HG03280 (cell line): ENCODE measurements at regions not wholly inside any gene's neighbourhood (a gene's known extent, or its start where the extent isn't known, plus 50 kb on each side); places are given as distances from the start of the nearest gene placed in this dataset.
"Not testable (repeated sequence)": the region's sequence is repeated elsewhere in the genome, so short reads cannot be mapped to it uniquely, and the experiment has no call there.

Experiments
- ATAC-seq: cut with Tn5 transposase; IDR thresholded peaks from one replicate; pipeline ENCODE4 v1.9.1; 2021; ENCODE audit warnings: mild to moderate bottlenecking, moderate library complexity; ENCODE audit not compliant: unreplicated experiment

DNA sequence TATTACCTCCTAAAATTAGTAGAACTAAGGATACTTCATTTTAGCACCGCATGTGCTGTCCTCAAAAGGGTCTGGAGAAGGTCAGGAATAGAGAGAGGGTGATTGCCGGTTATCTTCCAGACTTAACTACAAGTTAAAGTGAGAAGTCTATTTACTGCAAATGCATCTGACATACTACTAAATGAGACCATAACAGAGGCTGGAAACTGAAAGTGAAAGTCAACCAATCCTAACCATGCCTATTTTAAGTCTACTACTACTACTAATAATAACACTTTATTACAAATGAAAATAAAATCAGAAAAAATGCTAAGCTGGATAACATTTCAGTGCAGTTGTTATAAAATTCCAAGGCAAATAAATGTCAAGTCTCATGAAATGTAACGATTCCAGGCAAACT is 244.7 kb downstream of the KIF20B start:
- ATAC-seq = no peak

DNA sequence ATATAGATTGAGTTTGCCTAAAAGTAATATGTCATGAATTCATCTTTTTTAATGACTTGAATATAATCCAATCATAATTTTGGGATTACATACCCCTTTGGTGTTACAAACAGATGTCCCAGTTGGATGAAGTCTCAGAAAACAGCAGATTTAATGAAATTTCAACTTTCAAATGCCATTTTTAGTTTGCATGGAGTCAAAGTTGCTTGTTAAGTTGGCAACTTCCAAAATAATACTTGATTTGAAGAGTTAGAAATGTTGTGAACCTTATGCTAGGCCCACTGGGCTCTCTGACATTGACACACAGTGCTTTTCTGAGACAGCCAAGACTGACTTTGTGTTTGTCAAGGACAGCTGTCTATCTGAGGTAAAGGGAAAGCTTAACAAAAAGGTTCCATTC is 248.1 kb downstream of the KIF20B start:
- no peak for ATAC-seq

DNA sequence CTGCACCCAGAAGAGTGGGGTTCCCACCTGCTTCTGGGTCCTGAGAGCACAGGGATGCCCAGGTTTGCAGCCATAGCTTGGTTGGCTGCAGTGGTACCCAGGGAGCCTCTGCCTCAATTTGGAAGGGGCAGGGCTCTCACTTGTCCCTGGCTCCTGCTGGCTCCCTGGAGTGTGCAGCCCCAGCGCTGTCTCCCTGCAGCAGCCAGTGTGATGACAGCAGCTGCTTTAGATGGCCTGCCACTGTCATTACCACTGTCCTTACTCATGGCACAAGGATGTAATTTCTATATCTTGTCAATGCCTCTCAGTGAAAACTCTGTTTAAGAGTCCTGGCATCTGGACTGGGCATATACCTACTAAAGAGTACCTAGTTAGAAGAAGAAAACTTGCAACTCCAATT is 250.9 kb downstream of the KIF20B start:
- no peak for ATAC-seq

DNA sequence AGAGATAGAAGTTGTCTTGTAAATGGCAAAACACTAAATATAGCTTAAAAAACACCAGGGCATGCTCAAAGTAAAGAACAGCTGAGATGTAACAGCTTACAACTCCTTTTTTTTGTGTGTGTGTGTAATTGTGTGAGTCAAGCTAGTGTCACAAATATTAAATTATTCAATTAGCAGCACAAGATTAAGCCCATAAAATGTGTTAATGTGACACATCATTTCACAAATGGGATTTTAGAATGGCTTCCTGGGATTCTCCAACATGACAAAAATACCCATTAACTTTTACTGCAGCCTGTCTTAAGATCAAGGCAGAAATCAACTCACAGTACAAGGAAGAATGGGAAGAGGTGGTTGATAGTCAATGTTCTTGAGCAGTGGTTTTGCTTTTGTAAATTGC is 251.4 kb downstream of the KIF20B start:
- ATAC-seq = no peak

DNA sequence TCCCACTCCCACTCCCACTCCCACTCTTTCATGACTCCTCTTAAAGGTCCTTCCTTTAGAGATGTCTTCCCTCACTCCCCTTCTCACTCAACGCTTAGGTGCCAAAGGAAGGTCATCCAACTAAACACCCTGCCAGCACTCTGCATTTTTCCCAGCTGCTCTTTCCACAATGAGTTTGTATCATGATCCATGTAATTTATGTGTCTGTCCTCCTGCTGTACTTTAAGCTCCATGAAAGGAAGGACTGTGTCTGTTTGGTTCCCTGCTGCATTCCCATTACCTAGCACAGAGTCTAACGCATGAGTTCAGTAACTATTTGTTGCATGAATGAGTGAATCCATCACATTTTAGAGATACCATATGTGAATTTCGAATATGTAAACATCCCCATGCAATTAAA is 252.7 kb downstream of the KIF20B start:
- ATAC-seq = no peak

DNA sequence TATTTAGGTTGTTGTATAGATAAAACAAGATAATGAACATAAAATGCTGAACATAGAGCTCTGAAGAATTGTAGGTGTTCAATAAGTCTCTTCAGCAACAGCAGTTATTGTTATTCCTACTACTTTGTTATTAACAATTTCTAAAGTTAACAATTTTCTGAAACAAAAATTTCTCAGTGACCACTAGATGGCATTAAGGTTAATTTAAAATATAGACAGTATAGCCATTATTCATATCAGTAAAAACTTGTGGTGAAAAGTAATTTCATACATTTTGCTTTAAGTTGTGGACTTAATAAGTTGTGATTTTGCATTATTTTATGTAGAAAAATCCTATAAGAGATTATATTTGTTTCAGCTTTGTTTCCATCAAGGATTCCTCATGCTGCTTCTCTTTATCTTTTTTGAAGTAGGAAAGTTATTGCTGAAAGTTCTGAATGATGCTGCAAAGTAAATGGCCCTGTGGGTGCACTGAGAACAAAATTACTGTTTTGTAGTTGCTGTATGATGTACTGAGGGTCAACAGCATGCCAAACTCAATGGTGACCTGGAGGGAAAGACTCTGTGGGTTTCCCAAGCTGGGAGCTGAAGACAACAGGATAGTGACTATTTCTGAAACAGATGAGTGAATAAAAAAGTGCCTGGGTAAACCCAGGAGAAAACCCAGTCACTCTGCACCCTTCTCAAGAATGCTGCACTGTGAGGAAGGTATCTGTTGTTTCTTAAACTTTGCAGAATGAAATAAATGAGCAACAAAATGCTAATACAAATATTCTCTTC is 253.6 kb downstream of the KIF20B start:
- no peak for ATAC-seq

DNA sequence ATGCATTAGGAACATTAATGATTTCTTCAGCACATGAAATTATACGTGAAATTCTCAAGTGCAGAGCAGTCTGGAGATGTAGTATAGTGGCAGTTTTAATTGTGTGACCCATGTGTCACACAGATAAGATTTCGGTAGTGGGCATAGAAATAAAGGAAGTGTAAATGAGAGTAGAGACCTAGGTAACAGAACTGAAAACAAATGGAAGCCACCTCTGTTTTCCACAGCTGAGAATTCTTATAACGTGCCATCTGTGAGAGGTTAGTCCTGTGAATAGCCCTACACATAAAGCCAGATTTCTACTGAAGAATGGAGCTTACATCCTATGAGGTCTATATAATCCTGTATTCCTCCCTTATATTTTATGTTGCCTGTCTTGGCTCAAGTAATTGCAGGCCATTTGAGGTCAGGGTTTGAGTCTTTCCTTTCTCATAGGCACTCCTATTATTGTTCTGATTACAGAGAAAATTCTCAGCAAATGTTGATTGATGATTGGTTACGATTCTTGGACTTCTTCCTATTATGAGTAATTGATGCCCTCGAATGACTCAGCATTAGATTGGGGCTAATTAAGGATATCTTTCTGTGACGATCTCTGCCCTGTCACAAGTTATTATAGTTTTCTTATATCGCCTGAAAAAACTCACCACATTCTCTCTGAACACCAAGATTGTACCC is 258.2 kb downstream of the KIF20B start:
- no peak for ATAC-seq

DNA sequence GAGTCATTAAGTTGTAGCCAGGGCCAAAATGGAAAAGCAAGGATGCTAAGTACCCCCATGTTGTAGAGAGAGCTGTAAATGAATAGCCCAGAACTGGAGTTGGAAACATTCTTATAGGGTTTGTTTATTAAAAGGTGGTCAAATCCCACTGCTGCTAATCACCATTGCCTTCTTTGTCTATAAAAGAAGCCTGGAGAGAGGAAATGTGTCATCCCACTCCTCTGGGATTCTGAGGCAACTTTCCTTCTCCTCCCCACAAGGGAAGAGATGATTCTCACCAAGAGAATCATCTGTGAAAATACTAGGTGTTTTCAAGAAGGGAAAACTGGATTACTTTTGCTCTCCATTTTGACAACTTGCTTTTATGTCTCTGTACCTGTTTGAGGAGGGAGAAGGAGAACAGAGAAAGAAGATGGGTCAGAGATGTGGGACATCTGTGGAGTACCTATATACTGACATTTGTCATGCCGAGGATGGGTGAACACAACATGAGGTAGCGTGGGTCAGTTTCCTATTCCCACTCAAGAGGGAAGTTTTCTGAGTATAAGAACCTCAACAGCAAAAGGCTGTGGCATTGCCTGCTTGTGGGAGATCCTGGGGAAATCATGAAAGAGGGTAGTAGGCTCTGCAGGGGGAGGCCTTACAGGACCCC is 262.2 kb downstream of the KIF20B start:
- no peak for ATAC-seq

DNA sequence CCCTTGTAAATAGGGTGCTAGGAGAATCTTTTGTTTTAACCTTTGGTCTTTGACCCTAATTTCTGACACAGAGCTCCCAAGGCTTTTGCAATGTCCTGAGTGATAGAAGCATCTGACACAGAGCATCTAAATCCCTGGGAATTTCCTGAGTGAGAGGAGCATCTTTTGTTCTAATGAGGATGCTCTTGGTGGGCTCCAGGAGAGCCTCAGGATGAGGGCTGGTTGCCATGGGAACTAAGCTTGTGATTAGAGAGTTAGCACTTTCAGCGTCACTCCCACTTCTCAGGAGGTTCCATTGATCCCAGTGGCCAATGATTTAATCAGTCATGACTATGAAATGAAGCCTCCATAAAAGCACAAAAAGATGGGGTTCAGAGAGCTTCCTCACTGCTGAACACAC is 264.8 kb downstream of the KIF20B start:
- ATAC-seq = no peak

DNA sequence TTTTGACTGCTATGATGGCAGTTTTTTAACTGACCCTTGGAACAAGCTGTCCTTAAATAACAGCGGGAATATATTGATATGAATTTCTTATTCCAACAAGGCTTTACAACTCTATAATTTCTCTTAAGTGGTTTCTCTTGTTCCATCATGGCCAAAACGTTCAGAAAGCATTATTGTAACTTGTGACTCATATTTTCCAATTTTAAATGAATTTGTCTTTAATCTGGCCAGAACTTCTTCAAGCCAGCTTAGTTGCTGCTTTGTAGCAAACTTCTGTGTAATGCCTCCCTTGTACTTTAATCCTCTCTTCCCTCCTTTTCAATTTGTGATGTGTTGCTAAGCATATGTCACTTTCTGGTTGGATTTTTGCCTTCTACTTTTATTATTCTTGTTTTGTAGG is 271.9 kb downstream of the KIF20B start:
- no peak for ATAC-seq

DNA sequence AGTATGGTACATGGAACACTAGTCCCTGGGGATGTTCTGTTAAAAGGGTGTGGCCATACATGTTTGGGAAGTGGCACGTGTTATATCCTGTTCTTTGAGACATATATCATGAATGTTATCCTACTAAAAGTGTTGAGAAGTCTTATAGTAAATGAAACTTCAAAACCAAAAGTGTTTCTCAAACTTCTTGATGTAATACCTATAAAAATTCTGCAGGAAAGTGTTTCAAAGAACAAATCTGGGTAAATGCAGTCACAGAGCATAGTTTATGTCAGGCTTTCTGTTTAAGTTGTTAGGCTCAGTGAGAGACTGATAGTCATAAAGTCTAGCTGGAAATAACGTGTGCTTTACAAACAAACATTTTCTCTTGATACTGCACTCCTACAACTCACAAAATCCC is 273.7 kb downstream of the KIF20B start:
- ATAC-seq = no peak

DNA sequence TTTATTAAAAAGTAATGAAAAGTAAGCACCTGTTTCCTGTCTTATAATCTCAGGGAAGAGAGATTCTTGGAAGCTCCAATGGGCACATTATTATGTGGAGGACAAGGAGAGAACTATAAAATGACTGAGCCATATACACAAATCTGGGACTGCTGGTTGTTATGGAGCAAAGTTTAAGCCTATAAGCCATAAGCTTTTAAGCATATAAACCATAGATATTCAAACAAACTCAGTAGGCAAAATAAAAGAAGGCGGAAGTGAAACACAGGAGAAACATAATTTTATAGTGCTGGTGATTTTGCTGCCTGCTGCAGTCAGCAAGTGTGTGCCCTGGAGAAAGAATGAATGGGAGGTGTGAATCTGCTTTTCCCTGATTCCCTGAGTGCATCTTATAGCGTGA is 274.4 kb downstream of the KIF20B start:
- ATAC-seq = no peak

DNA sequence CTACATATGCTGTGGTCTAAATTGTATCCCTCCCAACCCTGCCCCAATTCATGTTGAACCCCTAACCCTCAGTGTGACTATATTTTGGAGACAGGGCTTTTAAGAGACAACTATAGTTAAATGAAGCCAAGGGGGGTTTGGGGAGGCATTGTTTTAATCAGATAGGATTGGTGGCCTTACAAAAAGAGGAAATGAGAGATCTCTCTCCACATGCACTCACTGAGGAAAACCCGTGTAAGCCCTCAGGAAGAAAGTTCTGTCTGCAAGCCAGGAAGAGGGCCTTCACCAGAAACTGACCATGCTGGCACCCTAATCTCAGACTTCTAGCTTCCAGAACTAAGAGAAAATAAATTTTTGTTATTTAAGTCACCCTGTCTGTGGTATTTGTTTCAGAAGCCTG is 276.7 kb downstream of the KIF20B start:
- no peak for ATAC-seq

DNA sequence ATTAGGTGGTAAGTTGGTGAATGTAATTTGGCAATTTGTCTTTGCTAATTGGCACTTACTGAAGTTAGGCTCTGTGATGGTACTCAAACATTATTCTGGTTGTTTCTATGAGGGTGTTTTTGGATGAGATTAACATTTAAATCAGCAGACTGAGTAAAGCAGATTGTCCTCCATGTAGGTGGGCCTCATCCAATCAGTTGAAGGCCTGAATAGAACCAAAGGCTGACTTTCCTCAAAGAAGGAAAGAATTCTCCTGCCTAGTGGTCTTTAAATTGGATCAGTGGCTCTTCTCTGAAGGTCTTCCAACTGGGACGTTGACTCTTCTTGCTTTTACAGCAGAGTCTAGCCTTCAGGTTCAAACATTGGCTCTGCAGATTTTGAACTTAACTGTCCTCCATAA is 278.3 kb downstream of the KIF20B start:
- ATAC-seq = no peak

DNA sequence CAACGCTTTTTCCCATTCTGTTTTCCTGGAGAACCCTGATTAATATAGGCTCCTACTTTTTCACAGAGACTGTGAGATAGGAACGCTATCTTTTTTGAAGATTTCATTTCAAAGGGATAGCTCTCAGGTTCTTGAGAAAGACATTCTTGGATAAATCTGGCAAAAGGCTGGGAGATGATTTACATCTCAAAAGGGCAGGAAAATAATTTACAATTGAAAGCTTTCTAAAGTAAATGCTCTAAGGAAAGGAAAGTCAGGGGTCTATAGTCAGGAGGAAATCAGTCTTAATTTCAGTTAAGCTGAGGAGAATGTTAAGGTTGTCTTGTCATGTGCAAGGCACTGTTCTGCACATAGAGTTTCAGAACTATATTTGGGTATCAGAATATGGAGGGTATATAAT is 278.8 kb downstream of the KIF20B start:
- no peak for ATAC-seq

DNA sequence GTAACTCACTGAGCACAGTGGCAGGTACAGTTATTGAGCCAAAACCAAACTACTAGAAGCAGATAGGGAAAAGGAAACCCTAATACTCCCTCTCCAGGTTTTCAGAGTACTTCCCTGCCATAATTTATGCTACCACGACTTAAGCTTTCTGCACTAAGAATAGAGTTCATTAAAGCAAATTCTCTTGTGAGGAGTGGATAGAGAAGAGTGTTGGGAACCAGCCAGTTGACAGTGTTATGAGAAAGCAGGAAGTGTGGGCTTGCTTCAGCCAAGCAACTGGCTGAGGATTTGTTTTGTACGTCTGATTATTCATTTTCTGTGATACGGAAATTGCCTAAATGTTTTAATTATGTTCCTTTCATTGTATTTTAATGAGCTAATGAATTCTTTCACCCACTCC is 280.5 kb downstream of the KIF20B start:
- no peak for ATAC-seq

DNA sequence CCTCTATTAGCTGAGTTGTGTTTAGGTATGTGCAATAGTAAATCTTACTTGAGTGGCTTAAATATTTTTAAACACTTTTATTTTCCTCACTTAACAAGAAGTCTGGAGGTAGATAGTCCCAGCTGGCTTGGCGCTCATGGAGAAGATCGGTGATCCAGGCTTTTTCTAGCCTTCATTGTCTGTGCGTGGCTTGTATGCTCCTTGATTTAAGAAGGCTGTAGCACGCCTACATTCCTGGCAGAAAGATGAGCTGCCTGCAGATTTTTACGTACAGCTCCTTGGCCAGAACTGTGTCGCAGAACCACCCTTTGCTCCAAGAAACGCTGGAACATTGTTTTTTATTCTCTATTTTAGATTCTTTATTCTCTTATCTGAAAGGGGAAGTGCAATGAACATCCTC is 284.1 kb downstream of the KIF20B start:
- no peak for ATAC-seq

DNA sequence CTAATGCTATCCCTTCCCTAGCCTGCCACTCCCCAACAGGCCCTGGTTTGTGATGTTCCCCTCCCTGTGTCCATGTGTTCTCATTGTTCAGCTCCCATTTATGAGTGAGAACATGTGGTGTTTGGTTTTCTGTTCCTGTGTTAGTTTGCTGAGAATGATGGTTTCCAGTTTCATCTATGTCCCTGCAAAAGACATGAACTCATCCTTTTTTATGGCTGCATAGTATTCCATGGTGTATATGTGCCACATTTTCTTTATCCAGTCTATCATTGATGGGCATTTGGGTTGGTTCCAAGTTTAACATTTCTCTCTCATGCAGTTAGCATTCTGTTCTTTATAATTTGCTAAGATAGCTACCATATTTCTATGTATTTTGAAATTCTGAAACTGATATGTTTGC is 287.0 kb downstream of the KIF20B start:
- not testable (repeated sequence) for ATAC-seq

DNA sequence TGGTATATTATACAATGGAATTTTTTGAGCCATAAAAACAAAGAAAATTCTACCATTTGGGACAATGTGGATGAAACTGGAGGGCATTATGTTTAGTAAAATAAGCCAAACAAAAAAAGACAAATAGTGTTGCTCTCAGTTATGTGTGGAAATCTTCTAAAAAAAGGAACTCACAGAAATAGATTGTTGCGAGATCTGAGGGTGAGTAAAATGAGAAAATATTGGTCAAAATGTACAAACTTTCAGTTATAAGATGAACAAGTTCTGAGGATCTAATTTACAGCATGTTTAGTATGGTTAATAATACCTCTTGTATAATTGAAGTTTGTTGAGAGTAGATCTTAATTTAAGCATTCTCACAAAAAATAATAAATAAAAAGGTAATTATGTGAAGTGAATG is 291.2 kb downstream of the KIF20B start:
- ATAC-seq = no peak

DNA sequence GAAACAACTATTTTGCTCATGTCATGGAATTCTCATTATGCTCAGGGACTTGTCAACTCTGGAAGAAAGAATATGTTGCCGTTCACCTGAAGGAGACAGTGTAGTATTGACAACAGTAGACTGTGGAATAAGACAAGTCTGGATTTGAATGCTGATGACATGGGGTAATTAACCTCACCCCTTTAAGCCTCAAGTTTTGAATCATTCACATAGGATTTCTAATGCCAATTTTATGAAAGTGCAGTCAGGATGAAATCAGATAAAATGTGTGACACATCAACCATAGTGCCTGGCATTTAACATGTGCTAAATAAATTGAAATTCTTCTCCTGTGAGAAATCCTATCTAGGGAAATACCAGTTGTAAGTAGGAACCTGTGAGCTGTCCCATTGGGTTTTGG is 305.8 kb downstream of the KIF20B start:
- no peak for ATAC-seq

DNA sequence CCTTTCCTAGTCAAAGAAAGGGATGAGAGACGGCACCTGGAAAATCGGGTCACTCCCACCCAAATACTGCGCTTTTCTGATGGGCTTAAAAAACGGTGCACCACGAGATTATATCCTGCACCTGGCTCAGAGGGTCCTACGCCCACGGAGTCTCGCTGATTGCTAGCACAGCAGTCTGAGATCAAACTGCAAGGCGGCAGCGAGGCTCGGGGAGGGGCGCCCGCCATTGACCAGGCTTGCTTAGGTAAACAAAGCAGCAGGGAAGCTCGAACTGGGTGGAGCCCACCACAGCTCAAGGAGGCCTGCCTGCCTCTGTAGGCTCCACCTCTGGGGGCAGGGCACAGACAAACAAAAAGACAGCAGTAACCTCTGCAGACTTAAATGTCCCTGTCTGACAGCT is 309.9 kb downstream of the KIF20B start:
- ATAC-seq = not testable (repeated sequence)

DNA sequence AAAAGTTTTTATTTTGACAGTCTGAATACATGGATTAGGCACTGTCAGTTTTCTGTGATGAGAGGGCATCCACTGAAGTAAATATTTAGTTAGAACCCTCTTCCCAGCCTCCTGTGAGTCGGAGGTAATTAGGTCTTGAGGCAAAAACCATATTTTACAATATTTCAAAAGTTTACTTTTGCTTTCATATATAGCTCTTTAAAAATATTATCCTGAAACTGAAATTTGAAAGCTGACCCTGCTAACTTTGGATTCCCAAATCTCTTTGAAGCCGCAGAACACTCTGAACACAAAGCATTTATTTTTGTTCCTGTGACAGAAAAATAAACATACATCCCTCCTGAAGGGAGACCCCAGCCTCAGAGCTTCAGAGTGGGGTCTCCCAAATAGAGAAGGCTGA is 317.4 kb downstream of the KIF20B start:
- no peak for ATAC-seq
